ENCODE measurements at regions not wholly inside any gene's neighbourhood (a gene's known extent, or its start where the extent isn't known, plus 50 kb on each side); places are given as distances from the start of the nearest gene placed in this dataset.
A peak's percentile ranks its signal among the peaks of the same experiment; 100 is the strongest.
"Not testable (repeated sequence)": the region's sequence is repeated elsewhere in the genome, so short reads cannot be mapped to it uniquely, and the experiment has no call there.

DNA sequence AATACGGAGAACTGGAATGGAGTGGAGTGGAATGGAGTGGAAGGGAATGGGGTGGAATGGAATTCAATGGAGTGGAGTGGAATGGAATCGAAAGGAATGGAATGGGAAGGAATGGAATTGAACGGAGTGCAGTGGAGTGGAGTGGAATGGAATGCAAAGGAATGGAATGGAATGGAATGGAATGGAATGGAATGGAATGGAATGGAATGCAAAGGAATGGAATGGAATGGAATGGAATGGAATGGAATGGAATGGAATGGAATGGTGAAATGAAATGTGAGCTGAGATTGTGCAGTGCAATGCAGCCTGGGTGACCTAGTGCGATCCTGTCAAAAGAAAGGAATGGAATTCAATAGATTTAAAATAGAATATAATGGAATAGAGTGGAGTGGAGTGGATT, 357.3 kb upstream of the WSB1 start:
- DNase-seq, result not testable (repeated sequence)

- not testable (repeated sequence) for DNase-seq
These were observed 356.1 kb upstream of the WSB1 start for GRCh38 chr17:26937750-26938322.

- DNase-seq, result not testable (repeated sequence)
These were observed 354.2 kb upstream of the WSB1 start for GRCh38 chr17:26939755-26940154.

- DNase-seq, result not testable (repeated sequence)
These were observed 353.3 kb upstream of the WSB1 start for GRCh38 chr17:26940587-26940986.

GRCh38 chr17:26962255-26963162, 331.4 kb upstream of the WSB1 start:
- no peak for DNase-seq

DNA sequence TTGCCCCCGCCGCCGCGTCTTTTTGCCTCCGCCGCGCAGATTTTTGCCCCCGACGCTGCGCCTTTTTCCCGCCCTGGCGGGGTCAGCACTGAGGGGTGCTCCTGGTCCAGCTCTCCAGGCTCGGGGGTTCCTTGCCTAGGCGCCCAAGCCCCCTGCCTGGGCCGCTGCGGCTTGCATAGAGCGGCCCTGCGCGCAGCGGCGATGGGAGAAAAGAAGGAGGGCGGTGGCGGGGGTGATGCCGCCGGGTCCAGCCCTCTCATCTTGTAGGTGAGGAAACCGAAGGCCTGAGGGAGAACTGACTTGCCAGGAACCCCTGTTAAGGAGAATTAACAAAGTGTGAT, 330.8 kb upstream of the WSB1 start:
- DNase-seq, result no peak

GRCh38 chr17:26965898-26966624, 327.9 kb upstream of the WSB1 start:
- not testable (repeated sequence) for DNase-seq

GRCh38 chr17:26966625-26967179, 327.2 kb upstream of the WSB1 start:
- not testable (repeated sequence) for DNase-seq

DNA sequence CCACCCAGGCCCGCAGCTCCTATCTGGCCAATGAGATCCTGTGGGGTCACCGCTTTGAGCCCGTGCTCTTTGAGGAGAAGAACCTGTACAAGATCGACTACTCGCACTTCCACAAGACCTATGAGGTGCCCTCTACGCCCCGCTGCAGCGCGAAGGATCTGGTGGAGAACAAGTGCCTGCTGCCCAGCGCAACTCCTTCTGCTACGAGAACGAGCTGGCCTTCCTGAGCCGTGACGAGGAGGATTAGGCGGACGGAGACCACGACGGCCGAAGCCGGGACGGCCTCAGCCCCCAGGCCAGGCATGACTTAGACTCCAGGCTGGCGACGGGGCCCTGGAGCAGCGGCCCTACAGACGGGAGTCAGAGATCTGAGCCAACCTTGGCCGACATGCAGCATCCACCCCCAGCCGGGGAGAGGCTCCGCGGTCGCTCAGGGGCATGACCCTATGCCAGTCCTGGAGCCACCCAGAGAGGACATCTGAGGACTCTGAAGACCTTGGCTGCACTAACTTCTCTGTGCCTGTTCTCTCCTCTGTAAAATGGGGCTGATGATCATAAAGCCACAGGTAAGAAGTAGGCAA, 312.0 kb upstream of the WSB1 start:
- DNase-seq, result not testable (repeated sequence)

DNA sequence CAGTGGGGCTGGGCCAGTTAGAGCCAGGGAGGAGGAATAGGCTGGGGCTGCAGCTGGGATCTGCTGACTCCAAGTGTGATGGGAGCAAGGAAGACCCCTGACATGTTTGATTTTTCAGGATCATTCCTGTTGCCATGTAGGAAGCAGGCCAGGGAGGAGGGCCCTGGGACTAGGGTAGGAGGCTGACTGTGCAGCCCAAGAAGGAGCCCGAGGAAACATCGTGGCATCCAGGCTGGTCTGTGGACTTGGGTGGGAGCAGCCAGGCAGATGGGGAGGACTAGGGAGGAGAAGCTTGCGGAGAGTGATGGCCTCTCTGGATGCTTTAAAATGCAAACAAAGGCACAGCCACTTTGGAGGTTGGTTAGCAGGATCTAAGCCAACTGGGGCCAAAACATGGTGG, 311.4 kb upstream of the WSB1 start:
- not testable (repeated sequence) for DNase-seq

DNA sequence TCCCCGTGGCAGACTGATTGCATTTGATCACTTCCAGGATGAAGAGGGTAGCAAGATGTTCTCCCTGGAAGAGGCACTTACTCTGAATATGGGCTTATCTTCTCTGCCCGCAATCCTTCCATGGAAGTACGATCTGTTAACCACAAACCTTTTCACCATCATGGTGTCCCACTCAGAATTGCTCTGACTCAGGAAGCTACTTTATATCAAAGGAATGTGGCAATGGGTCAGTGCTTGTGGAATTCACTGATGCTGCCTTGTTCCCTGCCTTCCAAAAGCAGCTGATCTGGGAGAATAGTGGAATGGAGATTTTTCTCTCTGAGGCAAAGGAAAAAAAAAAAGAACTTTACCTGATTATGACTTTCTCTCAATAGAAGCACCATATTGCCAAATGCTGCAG, 306.1 kb upstream of the WSB1 start:
- not testable (repeated sequence) for DNase-seq

- not testable (repeated sequence) for DNase-seq
These were observed 299.3 kb upstream of the WSB1 start for GRCh38 chr17:26994648-26995047.

- not testable (repeated sequence) for DNase-seq
These were observed 297.6 kb upstream of the WSB1 start for GRCh38 chr17:26996146-26996916.

DNA sequence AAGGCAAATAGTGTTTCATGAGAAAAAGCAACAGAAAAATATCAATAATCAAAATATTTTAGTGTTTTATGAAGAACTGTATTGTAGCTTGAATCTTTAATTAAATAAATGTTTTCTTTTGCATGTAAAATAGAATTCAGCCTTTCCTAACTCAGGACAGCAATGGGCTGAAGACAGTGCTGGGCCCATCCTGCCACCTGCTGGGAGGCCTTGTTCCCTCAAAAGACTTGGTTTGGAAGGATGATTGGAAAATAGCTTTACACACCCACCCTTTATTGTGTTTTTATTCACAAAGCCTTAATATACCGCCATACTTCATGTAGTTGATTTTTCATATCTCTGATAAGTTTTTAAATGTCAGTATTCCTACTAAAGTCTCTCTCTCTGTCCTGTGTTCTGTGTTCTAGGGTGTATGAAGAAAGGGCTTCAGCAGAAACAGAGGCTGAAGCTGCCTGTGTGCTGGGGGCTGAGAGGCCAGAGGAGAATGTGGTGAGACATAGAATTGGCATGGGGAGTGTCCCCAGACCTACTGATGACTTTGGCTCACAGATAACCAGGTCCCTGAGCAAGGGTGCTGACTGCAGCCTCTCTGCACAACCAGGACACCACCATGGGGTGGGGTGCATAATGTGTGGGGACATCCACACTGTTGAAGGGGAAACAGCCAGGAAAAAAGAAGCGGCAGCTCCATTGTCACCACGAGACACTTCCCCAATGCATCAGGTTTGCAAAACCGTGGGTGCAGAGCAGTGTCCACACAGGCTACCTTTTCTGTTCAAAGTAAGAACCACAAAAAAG, 286.0 kb upstream of the WSB1 start:
- not testable (repeated sequence) for DNase-seq

GRCh38 chr17:27009087-27009486, 284.8 kb upstream of the WSB1 start:
- DNase-seq, result no peak

- not testable (repeated sequence) for DNase-seq
These were observed 283.8 kb upstream of the WSB1 start for GRCh38 chr17:27010138-27010537.

GRCh38 chr17:27030552-27030951, 263.4 kb upstream of the WSB1 start:
- DNase-seq, result not testable (repeated sequence)

- DNase-seq, result peak; percentile 13
These were observed 255.2 kb upstream of the WSB1 start for GRCh38 chr17:27038676-27039075.

- not testable (repeated sequence) for DNase-seq
These were observed 248.9 kb upstream of the WSB1 start for GRCh38 chr17:27045039-27045438.

- DNase-seq, result no peak
These were observed 244.7 kb upstream of the WSB1 start for GRCh38 chr17:27049104-27049784.

DNA sequence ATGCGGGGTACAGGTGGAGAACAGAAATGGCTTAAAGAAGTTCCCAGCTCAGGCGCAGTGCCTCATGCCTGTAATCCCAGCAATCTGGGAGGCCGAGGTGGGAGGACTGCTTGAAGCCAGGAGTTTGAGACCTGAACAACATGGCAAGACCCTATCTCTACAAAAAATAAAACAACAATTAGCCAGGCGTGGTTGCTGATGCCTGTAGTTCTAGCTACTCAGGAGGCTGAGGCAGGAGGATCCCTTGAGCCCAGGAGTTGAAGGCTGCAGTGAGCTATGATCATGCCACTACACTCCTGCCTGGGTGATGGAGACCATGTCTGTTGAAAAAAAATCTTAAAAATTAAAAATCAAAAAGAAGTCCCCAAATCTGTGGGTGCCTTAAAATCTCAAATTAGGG, 228.3 kb upstream of the WSB1 start:
- DNase-seq, result no peak

Measured in GDM1 (cell line).